GM10248 (cell line): ENCODE measurements at regions not wholly inside any gene's neighbourhood (a gene's known extent, or its start where the extent isn't known, plus 50 kb on each side); places are given as distances from the start of the nearest gene placed in this dataset.

Experiments used
- CTCF ChIA-PET: fragments of 300-600 bp; sonication (Branson Sonifier 250); formaldehyde crosslinking; extraction: SDS; loops from one replicate; lab custom pipeline; 2021; ENCODE audit warnings: antibody characterized with exemption; lab: Yijun Ruan, JAX
- POLR2A ChIA-PET: fragments of 350-650 bp; sonication (Branson Sonifier 250); formaldehyde crosslinking; extraction: SDS; loops from one replicate; lab custom pipeline; 2020; ENCODE audit warnings: antibody characterized with exemption; lab: Yijun Ruan, JAX
- DNase-seq: peaks from one replicate; pipeline ENCODE4 v3.0.0; 2012; ENCODE audit errors: extremely low spot score
- CTCF ChIP-seq: IDR thresholded peaks from 2 replicates; pipeline ENCODE4 v1.5.1; 2012; ENCODE audit warnings: mild to moderate bottlenecking, low read depth; ENCODE audit errors: extremely low read depth, missing control alignments, control extremely low read depth

- ChIA-PET CTCF (no interaction called here), POLR2A (no interaction called here)
- DNase-seq = no peak
- no peak for TF ChIP-seq CTCF
These were observed 281.6 kb upstream of the E2F7 start for GRCh38 chr12:77347017-77347416.

- ChIA-PET POLR2A (no interaction called here), CTCF (interaction anchor here (1.0 to 1.7 kb wide), 2 partner anchors 10 to 29 kb away, joined by 3 to 11 read pairs; no protein-coding TSS in a partner anchor)
- TF ChIP-seq CTCF = no peak
These were observed 280.0 kb upstream of the E2F7 start for GRCh38 chr12:77345336-77345735.

GRCh38 chr12:77344651-77345050, 279.3 kb upstream of the E2F7 start:
- ChIA-PET CTCF (interaction anchor here (1.7 kb wide), 1 partner anchor 11 kb away, joined by 11 read pairs; no protein-coding TSS in a partner anchor), POLR2A (no interaction called here)
- no peak for TF ChIP-seq CTCF
- no peak for DNase-seq

More at GRCh38 chr12:77345336-77345735, 280.0 kb upstream of the E2F7 start:
- no peak for DNase-seq

- TF ChIP-seq CTCF = no peak
- no peak for DNase-seq
- CTCF ChIA-PET = no interaction called here
- POLR2A ChIA-PET = no interaction called here
These were observed 277.9 kb upstream of the E2F7 start for GRCh38 chr12:77343291-77343690.

GRCh38 chr12:77342253-77342652, 276.9 kb upstream of the E2F7 start:
- DNase-seq = no peak
- ChIA-PET POLR2A (no interaction called here), CTCF (no interaction called here)
- no peak for TF ChIP-seq CTCF

GRCh38 chr12:77339610-77340009, 274.2 kb upstream of the E2F7 start:
- DNase-seq = no peak
- CTCF ChIA-PET = interaction anchor here (0.9 to 1.7 kb wide), 2 partner anchors 15 to 18 kb away, joined by 4 read pairs; no protein-coding TSS in a partner anchor
- POLR2A ChIA-PET = no interaction called here
- no peak for TF ChIP-seq CTCF
